Parathyroid adenoma (tissue), 2 donors: ENCODE measurements at regions not wholly inside any gene's neighbourhood (a gene's known extent, or its start where the extent isn't known, plus 50 kb on each side); places are given as distances from the start of the nearest gene placed in this dataset.

Experiments used
- H2AFZ ChIP-seq: fragments of 300-600 bp; sonication (generic); one replicate; pipeline ENCODE4 v1.7.0; 2017; ENCODE audit warnings: antibody characterized with exemption, mild to moderate bottlenecking
- H3K27ac ChIP-seq: fragments of 300-600 bp; sonication (generic); one replicate; pipeline ENCODE4 v1.7.0; 2017
- H3K27me3 ChIP-seq: fragments of 300-600 bp; sonication (generic); one replicate; pipeline ENCODE4 v1.7.0; 2017; ENCODE audit warnings: low read length; ENCODE audit not compliant: control insufficient read depth, insufficient read depth
- H3K36me3 ChIP-seq: fragments of 300-600 bp; sonication (generic); one replicate; pipeline ENCODE4 v1.7.0; 2017; ENCODE audit warnings: low read length; ENCODE audit not compliant: control insufficient read depth, insufficient read depth
- H3K4me1 ChIP-seq: fragments of 300-600 bp; sonication (generic); one replicate; pipeline ENCODE4 v1.7.0; 2017; ENCODE audit warnings: control low read depth
- H3K4me2 ChIP-seq: fragments of 300-600 bp; sonication (generic); one replicate; pipeline ENCODE4 v1.7.0; 2017; ENCODE audit warnings: low read length
- H3K4me3 ChIP-seq: fragments of 300-600 bp; sonication (generic); one replicate; pipeline ENCODE4 v1.7.0; 2017; ENCODE audit warnings: low read depth, low read length
- H3K79me2 ChIP-seq: fragments of 300-600 bp; sonication (generic); one replicate; pipeline ENCODE4 v1.7.0; 2017; ENCODE audit warnings: control low read depth
- H3K9ac ChIP-seq: fragments of 300-600 bp; sonication (generic); one replicate; pipeline ENCODE4 v1.7.0; 2017; ENCODE audit warnings: mild to moderate bottlenecking
- H3K9me3 ChIP-seq: fragments of 300-600 bp; sonication (generic); one replicate; pipeline ENCODE4 v1.7.0; 2017; ENCODE audit warnings: low read length; ENCODE audit not compliant: control insufficient read depth
- CTCF ChIP-seq: fragments of 300-600 bp; sonication (generic); IDR thresholded peaks from one replicate; pipeline ENCODE4 v1.7.0; 2017; ENCODE audit warnings: antibody characterized with exemption, mild to moderate bottlenecking
- donor health status: primary hyperparathyroidism.

GRCh38 chr4:104393655-104394324 is 100.9 kb downstream of the CXXC4 start:
- H3K36me3 ChIP-seq, result no peaks in the 10 kb centered on the region
- H3K9ac ChIP-seq, result no peak overlapping the region
- TF ChIP-seq CTCF, result no peak
- no peaks in the 10 kb centered on the region for H3K79me2 ChIP-seq
- H3K4me1 ChIP-seq, result no peaks in the 10 kb centered on the region
- H3K9me3 ChIP-seq, result no peaks in the 10 kb centered on the region
- H3K27ac ChIP-seq, result no peak overlapping the region
- no peak overlapping the region for H3K4me3 ChIP-seq
- no peak overlapping the region for H2AFZ ChIP-seq
- no peak overlapping the region for H3K4me2 ChIP-seq
- no peaks in the 10 kb centered on the region for H3K27me3 ChIP-seq

- H2AFZ ChIP-seq, result no peak overlapping the region
- H3K4me1 ChIP-seq, result no peaks in the 10 kb centered on the region
- no peak overlapping the region for H3K9ac ChIP-seq
- H3K4me3 ChIP-seq, result no peak overlapping the region
- no peaks in the 10 kb centered on the region for H3K27me3 ChIP-seq
- no peaks in the 10 kb centered on the region for H3K9me3 ChIP-seq
- H3K36me3 ChIP-seq, result no peaks in the 10 kb centered on the region
- no peak for TF ChIP-seq CTCF
- H3K4me2 ChIP-seq, result no peak overlapping the region
- no peak overlapping the region for H3K27ac ChIP-seq
- no peaks in the 10 kb centered on the region for H3K79me2 ChIP-seq
These were observed 109.0 kb downstream of the CXXC4 start for GRCh38 chr4:104385713-104386112.

GRCh38 chr4:104382961-104383360 is 111.7 kb downstream of the CXXC4 start:
- no peak for TF ChIP-seq CTCF
- no peak overlapping the region for H2AFZ ChIP-seq
- H3K4me1 ChIP-seq, result no peaks in the 10 kb centered on the region
- H3K9me3 ChIP-seq, result no peaks in the 10 kb centered on the region
- H3K4me2 ChIP-seq, result no peak overlapping the region
- H3K4me3 ChIP-seq, result no peak overlapping the region
- no peaks in the 10 kb centered on the region for H3K36me3 ChIP-seq
- no peak overlapping the region for H3K9ac ChIP-seq
- H3K27ac ChIP-seq, result no peak overlapping the region
- H3K27me3 ChIP-seq, result no peaks in the 10 kb centered on the region
- no peaks in the 10 kb centered on the region for H3K79me2 ChIP-seq

- H3K9ac ChIP-seq, result no peak overlapping the region
- no peaks in the 10 kb centered on the region for H3K9me3 ChIP-seq
- no peak overlapping the region for H3K27ac ChIP-seq
- H2AFZ ChIP-seq, result no peak overlapping the region
- no peaks in the 10 kb centered on the region for H3K4me1 ChIP-seq
- H3K79me2 ChIP-seq, result no peaks in the 10 kb centered on the region
- no peaks in the 10 kb centered on the region for H3K27me3 ChIP-seq
- H3K4me2 ChIP-seq, result no peak overlapping the region
- H3K4me3 ChIP-seq, result no peak overlapping the region
- no peak for TF ChIP-seq CTCF
- no peaks in the 10 kb centered on the region for H3K36me3 ChIP-seq
These were observed 113.0 kb downstream of the CXXC4 start for GRCh38 chr4:104381729-104382128.

- Histone ChIP-seq H3K27me3 (no peaks in the 10 kb centered on the region), H3K4me2 (no peak overlapping the region), H3K4me3 (no peak overlapping the region), H3K79me2 (no peaks in the 10 kb centered on the region), H3K9me3 (no peaks in the 10 kb centered on the region), H3K36me3 (no peaks in the 10 kb centered on the region), H3K27ac (no peak overlapping the region), H2AFZ (no peak overlapping the region), H3K9ac (no peak overlapping the region), H3K4me1 (no peaks in the 10 kb centered on the region)
- no peak for TF ChIP-seq CTCF
These were observed 129.1 kb downstream of the CXXC4 start for GRCh38 chr4:104365618-104366017.
